Chondrocyte (in vitro differentiated cells): ENCODE measurements at regions not wholly inside any gene's neighbourhood (a gene's known extent, or its start where the extent isn't known, plus 50 kb on each side); places are given as distances from the start of the nearest gene placed in this dataset.

Experiments used
- DNase-seq: peaks from one replicate; pipeline ENCODE4 v3.0.0; 2021; ENCODE audit warnings: mixed read lengths, low spot score
- H3K27ac Mint-ChIP-seq: one replicate; pipeline ENCODE4 v1.8.0; 2021; ENCODE audit warnings: mild to moderate bottlenecking, moderate library complexity, mixed read lengths; ENCODE audit not compliant: unreplicated experiment
- H3K27me3 Mint-ChIP-seq: 2 replicates; pipeline ENCODE4 v1.8.0; 2021; ENCODE audit warnings: low read depth, mixed read lengths
- H3K36me3 Mint-ChIP-seq: 2 replicates; pipeline ENCODE4 v1.8.0; 2021; ENCODE audit warnings: low read depth, mixed read lengths
- H3K4me1 Mint-ChIP-seq: 2 replicates; pipeline ENCODE4 v1.8.0; 2021; ENCODE audit warnings: low read depth, mild to moderate bottlenecking, mixed read lengths
- H3K4me3 Mint-ChIP-seq: one replicate; pipeline ENCODE4 v1.8.0; 2021; ENCODE audit warnings: mild to moderate bottlenecking, moderate library complexity, mixed read lengths; ENCODE audit not compliant: unreplicated experiment
- H3K9me3 Mint-ChIP-seq: 2 replicates; pipeline ENCODE4 v1.8.0; 2021; ENCODE audit warnings: low read depth, mixed read lengths
- CTCF ChIP-seq: fragments of 200-600 bp; sonication (generic); IDR thresholded peaks from 2 replicates; pipeline ENCODE4 v1.5.0; 2021; ENCODE audit warnings: antibody characterized with exemption, mild to moderate bottlenecking, moderate library complexity

GRCh38 chr7:131786204-131786603, 229.8 kb upstream of the PODXL start:
- no peak overlapping the region for H3K27ac Mint-ChIP-seq
- H3K4me1 Mint-ChIP-seq: no peaks in the 10 kb centered on the region
- DNase-seq: no peak
- H3K27me3 Mint-ChIP-seq: peaks cover 51% of the 10 kb centered on the region
- TF ChIP-seq CTCF: no peak
- no peaks in the 10 kb centered on the region for H3K9me3 Mint-ChIP-seq
- no peaks in the 10 kb centered on the region for H3K36me3 Mint-ChIP-seq
- H3K4me3 Mint-ChIP-seq: no peak overlapping the region

GRCh38 chr7:131778601-131779000, 222.2 kb upstream of the PODXL start:
- Mint-ChIP-seq H3K27ac (no peak overlapping the region), H3K4me1 (no peaks in the 10 kb centered on the region), H3K36me3 (peaks cover 3% of the 10 kb centered on the region), H3K27me3 (peaks cover 54% of the 10 kb centered on the region), H3K9me3 (no peaks in the 10 kb centered on the region), H3K4me3 (no peak overlapping the region)
- DNase-seq: no peak
- no peak for TF ChIP-seq CTCF

GRCh38 chr7:131774419-131775220, 218.2 kb upstream of the PODXL start:
- Mint-ChIP-seq H3K27ac (no peak overlapping the region), H3K36me3 (peaks cover 5% of the 10 kb centered on the region), H3K4me1 (no peaks in the 10 kb centered on the region), H3K27me3 (peaks cover 46% of the 10 kb centered on the region), H3K9me3 (no peaks in the 10 kb centered on the region), H3K4me3 (no peak overlapping the region)
- TF ChIP-seq CTCF: no peak
- no peak for DNase-seq

GRCh38 chr7:131773413-131773812, 217.0 kb upstream of the PODXL start:
- H3K27ac Mint-ChIP-seq: no peak overlapping the region
- no peak overlapping the region for H3K4me3 Mint-ChIP-seq
- peaks cover 5% of the 10 kb centered on the region for H3K36me3 Mint-ChIP-seq

GRCh38 chr7:131769241-131769640, 212.8 kb upstream of the PODXL start:
- no peak for DNase-seq
- H3K9me3 Mint-ChIP-seq: no peaks in the 10 kb centered on the region
- H3K27me3 Mint-ChIP-seq: peaks cover 40% of the 10 kb centered on the region
- TF ChIP-seq CTCF: no peak
- no peaks in the 10 kb centered on the region for H3K4me1 Mint-ChIP-seq
- H3K36me3 Mint-ChIP-seq: peaks cover 2% of the 10 kb centered on the region
- H3K27ac Mint-ChIP-seq: no peak overlapping the region
- H3K4me3 Mint-ChIP-seq: no peak overlapping the region

More at GRCh38 chr7:131773413-131773812, 217.0 kb upstream of the PODXL start:
- H3K9me3 Mint-ChIP-seq: no peaks in the 10 kb centered on the region
- H3K27me3 Mint-ChIP-seq: peaks cover 36% of the 10 kb centered on the region
- H3K4me1 Mint-ChIP-seq: no peaks in the 10 kb centered on the region
- no peak for TF ChIP-seq CTCF
- no peak for DNase-seq
